Activated B cell treated with CpG ODN at 0.5 μM for 24 hours (primary cell): ENCODE measurements at regions not wholly inside any gene's neighbourhood (a gene's known extent, or its start where the extent isn't known, plus 50 kb on each side); places are given as distances from the start of the nearest gene placed in this dataset.

Experiments used
- ATAC-seq: fragments of 200-7000 bp; cut with Tn5 transposase; one replicate; pipeline ENCODE4 v1.10.0; 2021; ENCODE audit warnings: low read depth, mild to moderate bottlenecking, moderate library complexity
- CTCF ChIA-PET: fragments of 350-600 bp; sonication (Branson Sonifier 250); formaldehyde crosslinking; loops from one replicate; lab custom pipeline; 2021; ENCODE audit warnings: antibody characterized with exemption; lab: Charles Lee
- POLR2A ChIA-PET: fragments of 350-600 bp; sonication (Branson Sonifier 250); formaldehyde crosslinking; loops from one replicate; lab custom pipeline; 2021; ENCODE audit warnings: antibody characterized with exemption; lab: Charles Lee
- DNase-seq: peaks from one replicate; pipeline ENCODE4 v3.0.0; 2022
- H3K27ac Mint-ChIP-seq: one replicate; pipeline ENCODE4 v1.8.0; 2020; ENCODE audit warnings: mixed read lengths
- H3K27me3 Mint-ChIP-seq: one replicate; pipeline ENCODE4 v1.8.0; 2021; ENCODE audit warnings: mixed read lengths
- H3K36me3 Mint-ChIP-seq: one replicate; pipeline ENCODE4 v1.8.0; 2021; ENCODE audit warnings: low read depth, mixed read lengths
- H3K4me1 Mint-ChIP-seq: one replicate; pipeline ENCODE4 v1.8.0; 2021; ENCODE audit warnings: mixed read lengths
- H3K4me3 Mint-ChIP-seq: one replicate; pipeline ENCODE4 v1.8.0; 2020; ENCODE audit warnings: mild to moderate bottlenecking, mixed read lengths
- H3K9me3 Mint-ChIP-seq: one replicate; pipeline ENCODE4 v1.8.0; 2020; ENCODE audit warnings: mixed read lengths
- CTCF ChIP-seq: fragments of 200-600 bp; IDR thresholded peaks from one replicate; pipeline ENCODE4 v1.8.0; 2022; ENCODE audit warnings: antibody characterized with exemption, mild to moderate bottlenecking
- intact Hi-C: fragments of 100-400 bp; cut with micrococcal nuclease; formaldehyde crosslinking; loops from one replicate; pipeline ENCODE4 v1.15.1; 2024

GRCh38 chr2:129071531-129071930 is 752.9 kb upstream of the HS6ST1 start:
- Mint-ChIP-seq H3K9me3 (no peaks in the 10 kb centered on the region), H3K36me3 (no peaks in the 10 kb centered on the region), H3K4me1 (no peaks in the 10 kb centered on the region), H3K4me3 (no peak overlapping the region), H3K27me3 (no peaks in the 10 kb centered on the region), H3K27ac (no peak overlapping the region)
- no peak for TF ChIP-seq CTCF
- ChIA-PET CTCF (no interaction called here), POLR2A (no interaction called here)
- DNase-seq, result no peak
- intact Hi-C loops, result no loop called here
- ATAC-seq, result no peak

GRCh38 chr2:129074298-129074920 is 755.7 kb upstream of the HS6ST1 start:
- Mint-ChIP-seq H3K4me1 (no peaks in the 10 kb centered on the region), H3K9me3 (no peaks in the 10 kb centered on the region), H3K4me3 (no peak overlapping the region), H3K27me3 (no peaks in the 10 kb centered on the region), H3K36me3 (no peaks in the 10 kb centered on the region), H3K27ac (no peak overlapping the region)
- ATAC-seq (no peak), DNase-seq (no peak)
- ChIA-PET CTCF (no interaction called here), POLR2A (no interaction called here)
- TF ChIP-seq CTCF, result no peak
- intact Hi-C loops, result no loop called here

- Mint-ChIP-seq H3K27me3 (no peaks in the 10 kb centered on the region), H3K27ac (no peak overlapping the region), H3K9me3 (no peaks in the 10 kb centered on the region), H3K4me1 (no peaks in the 10 kb centered on the region), H3K4me3 (no peak overlapping the region), H3K36me3 (no peaks in the 10 kb centered on the region)
- no peak for DNase-seq
- CTCF ChIA-PET, result no interaction called here
- POLR2A ChIA-PET, result no interaction called here
- intact Hi-C loops, result no loop called here
- TF ChIP-seq CTCF, result no peak
- no peak for ATAC-seq
Measured at GRCh38 chr2:129078548-129078947, 759.9 kb upstream of the HS6ST1 start.

- ATAC-seq (no peak), DNase-seq (no peak)
- no peaks in the 10 kb centered on the region for H3K36me3 Mint-ChIP-seq
- H3K4me3 Mint-ChIP-seq, result no peak overlapping the region
- ChIA-PET CTCF (no interaction called here), POLR2A (no interaction called here)
- no peaks in the 10 kb centered on the region for H3K4me1 Mint-ChIP-seq
- H3K27me3 Mint-ChIP-seq, result no peaks in the 10 kb centered on the region
- TF ChIP-seq CTCF, result no peak
- intact Hi-C loops, result no loop called here
- no peak overlapping the region for H3K27ac Mint-ChIP-seq
- no peaks in the 10 kb centered on the region for H3K9me3 Mint-ChIP-seq
Measured at GRCh38 chr2:129080715-129081476, 762.2 kb upstream of the HS6ST1 start.

GRCh38 chr2:129085386-129085785 is 766.7 kb upstream of the HS6ST1 start:
- Mint-ChIP-seq H3K4me1 (no peaks in the 10 kb centered on the region), H3K9me3 (no peaks in the 10 kb centered on the region), H3K4me3 (no peak overlapping the region), H3K27ac (no peak overlapping the region), H3K36me3 (no peaks in the 10 kb centered on the region), H3K27me3 (no peaks in the 10 kb centered on the region)
- DNase-seq (no peak), ATAC-seq (no peak)
- TF ChIP-seq CTCF, result no peak
- POLR2A ChIA-PET, result no interaction called here
- intact Hi-C loops, result no loop called here
- CTCF ChIA-PET, result no interaction called here
